ENCODE measurements at regions not wholly inside any gene's neighbourhood (a gene's known extent, or its start where the extent isn't known, plus 50 kb on each side); places are given as distances from the start of the nearest gene placed in this dataset.
A peak's percentile ranks its signal among the peaks of the same experiment; 100 is the strongest.

DNA sequence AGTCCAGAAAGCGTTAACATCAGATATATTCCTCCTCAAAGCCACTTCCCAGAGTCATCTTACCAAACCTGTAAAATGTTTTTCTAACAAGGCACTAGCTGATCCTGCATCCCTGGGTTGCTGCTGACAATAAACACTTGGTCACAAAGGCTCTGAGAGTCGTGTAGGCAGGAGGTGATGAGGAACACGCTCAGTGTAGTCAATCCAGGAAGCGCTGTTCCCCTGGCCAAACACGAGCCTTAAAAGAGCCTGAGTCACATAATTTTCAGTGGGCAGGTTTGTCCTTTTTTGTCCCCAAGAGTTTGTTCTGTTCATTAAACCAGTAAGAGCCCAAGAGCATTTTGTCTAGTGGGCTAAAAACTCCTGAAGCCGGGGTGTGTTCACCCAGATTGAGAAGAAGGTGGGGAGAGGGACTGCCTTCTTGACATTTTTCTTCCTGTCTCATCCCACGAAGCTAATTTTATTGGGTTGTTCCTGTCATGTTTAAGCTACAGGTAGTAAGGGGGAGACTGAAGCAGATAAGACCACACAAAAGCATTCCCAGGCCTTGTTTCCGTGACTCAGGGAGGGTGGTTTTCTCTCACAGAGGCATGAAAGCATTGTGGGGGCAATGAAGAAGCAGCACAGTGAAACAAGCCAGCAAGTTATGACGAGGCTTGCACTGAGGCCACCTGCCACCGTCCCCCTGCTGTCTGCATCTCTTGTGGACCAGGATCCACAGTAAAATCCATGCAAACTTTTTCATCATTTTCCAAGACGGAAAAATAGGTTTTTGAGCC is 73.7 kb downstream of the FOXB1 start:
- Histone ChIP-seq H3K4me1 (ENCODE audit: insufficient read depth) (peaks cover 12% of the 10 kb centered on the region), H3K36me3 (replicated peaks; ENCODE audit: insufficient read depth, low read depth) (no peaks in the 10 kb centered on the region), H3K9me2 (replicated peaks; ENCODE audit: insufficient read depth) (no peaks in the 10 kb centered on the region), H3K27me3 (no peaks in the 10 kb centered on the region), H3K4me3 (no peak overlapping the region), H3K79me2 (no peaks in the 10 kb centered on the region), H2AFZ (no peak overlapping the region), H3K4me2 (no peak overlapping the region), H3K9me3 (ENCODE audit: low read depth) (no peaks in the 10 kb centered on the region), H3K27ac (no peak overlapping the region), H4K20me1 (ENCODE audit: insufficient read depth, poor library complexity, severe bottlenecking) (no peaks in the 10 kb centered on the region)
- TF ChIP-seq EZH2 (IDR thresholded peaks at IDR 0.05; ENCODE audit: borderline replicate concordance) (no peak), EZH2phosphoT487 (IDR thresholded peaks at IDR 0.05; ENCODE audit: low read depth, severe bottlenecking, unreplicated experiment) (no peak)
- TF ChIP-seq, protein P1, sequence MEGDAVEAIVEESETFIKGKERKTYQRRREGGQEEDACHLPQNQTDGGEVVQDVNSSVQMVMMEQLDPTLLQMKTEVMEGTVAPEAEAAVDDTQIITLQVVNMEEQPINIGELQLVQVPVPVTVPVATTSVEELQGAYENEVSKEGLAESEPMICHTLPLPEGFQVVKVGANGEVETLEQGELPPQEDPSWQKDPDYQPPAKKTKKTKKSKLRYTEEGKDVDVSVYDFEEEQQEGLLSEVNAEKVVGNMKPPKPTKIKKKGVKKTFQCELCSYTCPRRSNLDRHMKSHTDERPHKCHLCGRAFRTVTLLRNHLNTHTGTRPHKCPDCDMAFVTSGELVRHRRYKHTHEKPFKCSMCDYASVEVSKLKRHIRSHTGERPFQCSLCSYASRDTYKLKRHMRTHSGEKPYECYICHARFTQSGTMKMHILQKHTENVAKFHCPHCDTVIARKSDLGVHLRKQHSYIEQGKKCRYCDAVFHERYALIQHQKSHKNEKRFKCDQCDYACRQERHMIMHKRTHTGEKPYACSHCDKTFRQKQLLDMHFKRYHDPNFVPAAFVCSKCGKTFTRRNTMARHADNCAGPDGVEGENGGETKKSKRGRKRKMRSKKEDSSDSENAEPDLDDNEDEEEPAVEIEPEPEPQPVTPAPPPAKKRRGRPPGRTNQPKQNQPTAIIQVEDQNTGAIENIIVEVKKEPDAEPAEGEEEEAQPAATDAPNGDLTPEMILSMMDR (IDR thresholded peaks at IDR 0.05; ENCODE audit: poor library complexity), result no peak
- 62% methylated on average over 11 of the region's 11 CpGs for WGBS (ENCODE audit: low lambda C conversion rate, missing lambda C conversion rate)
- no peak for DNase-seq (ENCODE audit: low spot score)

DNA sequence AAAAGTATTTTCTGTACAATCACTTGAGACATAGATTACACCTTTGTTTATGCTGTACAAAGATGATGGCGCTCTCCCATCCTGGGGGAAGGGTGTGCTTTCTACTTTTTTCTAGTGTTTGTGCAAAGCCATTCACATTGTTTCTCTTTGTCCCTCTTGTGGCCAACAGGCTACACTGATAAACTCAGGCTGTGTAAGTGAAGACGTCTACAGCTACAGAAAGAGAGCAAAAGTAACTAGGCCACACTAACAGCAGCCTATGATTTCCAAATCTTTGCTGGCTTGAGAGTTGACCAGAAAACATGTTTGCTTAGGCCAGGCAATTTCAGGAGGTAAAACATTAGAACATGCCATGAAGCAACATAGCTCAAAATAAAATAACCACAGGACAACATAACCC is 75.1 kb downstream of the FOXB1 start:
- Histone ChIP-seq H3K36me3 (replicated peaks; ENCODE audit: insufficient read depth, low read depth) (no peaks in the 10 kb centered on the region), H3K4me3 (no peak overlapping the region), H3K27me3 (no peaks in the 10 kb centered on the region), H3K4me2 (no peak overlapping the region), H4K20me1 (ENCODE audit: insufficient read depth, poor library complexity, severe bottlenecking) (no peaks in the 10 kb centered on the region), H3K4me1 (ENCODE audit: insufficient read depth) (peaks cover 7% of the 10 kb centered on the region), H2AFZ (no peak overlapping the region), H3K9me2 (replicated peaks; ENCODE audit: insufficient read depth) (no peaks in the 10 kb centered on the region), H3K27ac (no peak overlapping the region), H3K9me3 (ENCODE audit: low read depth) (no peaks in the 10 kb centered on the region), H3K79me2 (no peaks in the 10 kb centered on the region)
- 72% methylated on average over 2 of the region's 2 CpGs for WGBS (ENCODE audit: low lambda C conversion rate, missing lambda C conversion rate)
- TF ChIP-seq EZH2phosphoT487 (IDR thresholded peaks at IDR 0.05; ENCODE audit: low read depth, severe bottlenecking, unreplicated experiment) (no peak), EZH2 (IDR thresholded peaks at IDR 0.05; ENCODE audit: borderline replicate concordance) (no peak)
- TF ChIP-seq, protein P1 (IDR thresholded peaks at IDR 0.05; ENCODE audit: poor library complexity), result peak; percentile 25
- no peak for DNase-seq (ENCODE audit: low spot score)

DNA sequence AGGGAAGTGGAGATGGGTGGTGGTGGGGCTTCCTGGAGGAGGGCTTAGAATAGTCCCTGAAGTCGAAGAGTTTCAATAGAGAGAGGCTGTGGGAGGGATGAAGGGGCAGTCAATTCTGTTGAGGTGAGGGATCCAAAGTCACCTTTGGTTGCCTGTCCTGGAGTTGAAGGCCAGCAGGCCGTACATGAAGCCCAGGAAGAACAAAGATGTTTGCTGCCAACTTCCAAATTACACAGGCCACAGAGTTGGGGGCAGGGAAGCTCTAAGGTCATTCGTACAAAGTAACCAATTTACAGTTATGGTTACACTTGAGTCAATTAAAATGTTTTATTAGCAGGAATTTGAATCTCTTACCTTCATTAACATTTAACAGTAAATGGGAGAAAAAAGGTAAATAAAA is 77.9 kb downstream of the FOXB1 start:
- no peaks in the 10 kb centered on the region for H4K20me1 ChIP-seq (ENCODE audit: insufficient read depth, poor library complexity, severe bottlenecking)
- no peak for DNase-seq (ENCODE audit: low spot score)
- no peaks in the 10 kb centered on the region for H3K79me2 ChIP-seq
- WGBS (ENCODE audit: low lambda C conversion rate, missing lambda C conversion rate), result 78% methylated on average over 3 of the region's 3 CpGs
- H3K4me1 ChIP-seq (ENCODE audit: insufficient read depth), result no peaks in the 10 kb centered on the region
- no peak overlapping the region for H3K27ac ChIP-seq
- TF ChIP-seq, protein P1 (IDR thresholded peaks at IDR 0.05; ENCODE audit: poor library complexity), result no peak
- no peak for TF ChIP-seq EZH2phosphoT487 (IDR thresholded peaks at IDR 0.05; ENCODE audit: low read depth, severe bottlenecking, unreplicated experiment)
- H2AFZ ChIP-seq, result no peak overlapping the region
- H3K36me3 ChIP-seq (replicated peaks; ENCODE audit: insufficient read depth, low read depth), result no peaks in the 10 kb centered on the region
- no peaks in the 10 kb centered on the region for H3K9me3 ChIP-seq (ENCODE audit: low read depth)
- no peaks in the 10 kb centered on the region for H3K9me2 ChIP-seq (replicated peaks; ENCODE audit: insufficient read depth)
- H3K4me3 ChIP-seq, result no peak overlapping the region
- H3K27me3 ChIP-seq, result peaks cover under 1% of the 10 kb centered on the region
- H3K4me2 ChIP-seq, result no peak overlapping the region

Data from hepatocyte (in vitro differentiated cells).